Endodermal cell (in vitro differentiated cells): ENCODE measurements at regions not wholly inside any gene's neighbourhood (a gene's known extent, or its start where the extent isn't known, plus 50 kb on each side); places are given as distances from the start of the nearest gene placed in this dataset.

Experiments used
- DNase-seq: peaks from one replicate; pipeline ENCODE4 v3.0.0-alpha.2; 2017
- H3K27ac ChIP-seq: 2 replicates; pipeline ENCODE4 v1.5.1; 2013; ENCODE audit warnings: mild to moderate bottlenecking, low read depth, low read length, moderate library complexity
- H3K27me3 ChIP-seq: 2 replicates; pipeline ENCODE4 v1.6.1; 2013; ENCODE audit warnings: mild to moderate bottlenecking, low read length, moderate library complexity; ENCODE audit not compliant: insufficient read depth, control insufficient read depth, poor library complexity, severe bottlenecking
- H3K36me3 ChIP-seq: 2 replicates; pipeline ENCODE4 v1.7.0; 2013; ENCODE audit warnings: mild to moderate bottlenecking, low read length, moderate library complexity; ENCODE audit not compliant: control insufficient read depth, insufficient read depth
- H3K4me1 ChIP-seq: one replicate; pipeline ENCODE4 v1.7.0; 2013; ENCODE audit warnings: low read length; ENCODE audit not compliant: control insufficient read depth, insufficient read depth
- H3K4me3 ChIP-seq: 2 replicates; pipeline ENCODE4 v1.5.1; 2013; ENCODE audit warnings: mild to moderate bottlenecking, low read length, moderate library complexity
- H3K9ac ChIP-seq: 2 replicates; pipeline ENCODE4 v1.6.1; 2013; ENCODE audit warnings: mild to moderate bottlenecking, low read length, moderate library complexity; ENCODE audit not compliant: poor library complexity, severe bottlenecking; ENCODE audit errors: extremely low read depth
- H3K9me3 ChIP-seq: 2 replicates; pipeline ENCODE4 v1.6.1; 2013; ENCODE audit warnings: mild to moderate bottlenecking, low read length, moderate library complexity; ENCODE audit not compliant: control insufficient read depth
- H3K27ac Mint-ChIP-seq: 2 replicates; pipeline ENCODE4 v1.8.0; 2020; ENCODE audit warnings: mixed read lengths
- H3K27me3 Mint-ChIP-seq: 2 replicates; pipeline ENCODE4 v1.8.0; 2021; ENCODE audit warnings: mild to moderate bottlenecking, mixed read lengths; ENCODE audit not compliant: insufficient read depth
- H3K36me3 Mint-ChIP-seq: 2 replicates; pipeline ENCODE4 v1.8.0; 2020; ENCODE audit warnings: low read depth, mixed read lengths
- H3K4me1 Mint-ChIP-seq: 2 replicates; pipeline ENCODE4 v1.8.0; 2020; ENCODE audit warnings: mixed read lengths
- H3K4me3 Mint-ChIP-seq: 2 replicates; pipeline ENCODE4 v1.8.0; 2020; ENCODE audit warnings: mild to moderate bottlenecking, moderate library complexity, mixed read lengths
- H3K9me3 Mint-ChIP-seq: 2 replicates; pipeline ENCODE4 v1.8.0; 2020; ENCODE audit warnings: mild to moderate bottlenecking, mixed read lengths
- WGBS, 2 experiments: methylation state at CpG; one replicate each; pipeline versions ENCODE4 v1.1.5 to v1.1.7; 2013; ENCODE audit warnings: missing lambda C conversion rate in 2 of 2, mixed read lengths in 1 of 2; ENCODE audit not compliant: insufficient coverage in 1 of 2, insufficient read length in 1 of 2; 5-methylcytosine and 5-hydroxymethylcytosine counted together
- TF ChIP-seq, protein P1 (sequence below): fragments of 200-600 bp; sonication (generic); conservative IDR thresholded peaks from 2 replicates; pipeline ENCODE4 v1.5.0; 2021; ENCODE audit warnings: antibody characterized with exemption, mild to moderate bottlenecking

DNA sequence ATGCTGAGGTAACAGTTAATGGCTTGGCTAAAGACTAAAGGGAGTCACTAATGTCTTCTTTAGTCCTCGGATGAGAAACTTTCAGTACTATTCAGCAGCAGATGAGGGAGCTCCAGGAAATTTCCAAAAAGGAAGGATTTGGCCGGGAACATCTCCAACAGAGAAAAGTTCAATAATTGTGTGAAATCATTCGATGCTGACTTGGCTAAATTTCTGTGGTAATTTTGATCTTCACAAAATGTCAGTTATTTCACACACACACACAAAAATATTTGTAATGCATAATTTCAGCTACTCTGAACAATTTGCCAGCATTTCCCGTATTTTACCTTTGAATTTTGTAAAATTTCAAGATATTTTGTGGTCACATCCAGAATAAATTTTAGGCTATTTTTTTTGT, 462.8 kb upstream of the MDFIC2 start:
- Mint-ChIP-seq H3K4me1 (no peaks in the 10 kb centered on the region), H3K27ac (no peak overlapping the region), H3K36me3 (no peaks in the 10 kb centered on the region), H3K4me3 (no peak overlapping the region), H3K9me3 (no peaks in the 10 kb centered on the region), H3K27me3 (no peaks in the 10 kb centered on the region)
- 93 to 100% methylated on average over 1 to 4 of the region's 4 CpGs for WGBS, 2 experiments
- Histone ChIP-seq H3K9me3 (no peaks in the 10 kb centered on the region), H3K36me3 (no peaks in the 10 kb centered on the region), H3K27ac (no peak overlapping the region), H3K4me3 (no peak overlapping the region), H3K9ac (no peak overlapping the region), H3K4me1 (no peaks in the 10 kb centered on the region), H3K27me3 (no peaks in the 10 kb centered on the region)
- TF ChIP-seq, protein P1, sequence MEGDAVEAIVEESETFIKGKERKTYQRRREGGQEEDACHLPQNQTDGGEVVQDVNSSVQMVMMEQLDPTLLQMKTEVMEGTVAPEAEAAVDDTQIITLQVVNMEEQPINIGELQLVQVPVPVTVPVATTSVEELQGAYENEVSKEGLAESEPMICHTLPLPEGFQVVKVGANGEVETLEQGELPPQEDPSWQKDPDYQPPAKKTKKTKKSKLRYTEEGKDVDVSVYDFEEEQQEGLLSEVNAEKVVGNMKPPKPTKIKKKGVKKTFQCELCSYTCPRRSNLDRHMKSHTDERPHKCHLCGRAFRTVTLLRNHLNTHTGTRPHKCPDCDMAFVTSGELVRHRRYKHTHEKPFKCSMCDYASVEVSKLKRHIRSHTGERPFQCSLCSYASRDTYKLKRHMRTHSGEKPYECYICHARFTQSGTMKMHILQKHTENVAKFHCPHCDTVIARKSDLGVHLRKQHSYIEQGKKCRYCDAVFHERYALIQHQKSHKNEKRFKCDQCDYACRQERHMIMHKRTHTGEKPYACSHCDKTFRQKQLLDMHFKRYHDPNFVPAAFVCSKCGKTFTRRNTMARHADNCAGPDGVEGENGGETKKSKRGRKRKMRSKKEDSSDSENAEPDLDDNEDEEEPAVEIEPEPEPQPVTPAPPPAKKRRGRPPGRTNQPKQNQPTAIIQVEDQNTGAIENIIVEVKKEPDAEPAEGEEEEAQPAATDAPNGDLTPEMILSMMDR, result no peak
- DNase-seq, result no peak

- Mint-ChIP-seq H3K27ac (no peak overlapping the region), H3K36me3 (no peaks in the 10 kb centered on the region), H3K4me1 (peaks cover 3% of the 10 kb centered on the region), H3K27me3 (no peaks in the 10 kb centered on the region), H3K9me3 (no peaks in the 10 kb centered on the region), H3K4me3 (no peak overlapping the region)
- Histone ChIP-seq H3K9ac (no peak overlapping the region), H3K9me3 (no peaks in the 10 kb centered on the region), H3K4me1 (no peaks in the 10 kb centered on the region), H3K27ac (no peak overlapping the region), H3K27me3 (no peaks in the 10 kb centered on the region), H3K36me3 (no peaks in the 10 kb centered on the region), H3K4me3 (no peak overlapping the region)
- 94% methylated on average over 1 of the region's 1 CpG; no CpG with 5 or more reads in 1 of the 2 experiments for WGBS, 2 experiments
- TF ChIP-seq, protein P1, result no peak
- no peak for DNase-seq
Observed at GRCh38 chr3:70774641-70775040, 462.2 kb upstream of the MDFIC2 start.

- WGBS, 2 experiments, result 89 to 92% methylated on average over 2 to 4 of the region's 4 CpGs
- Histone ChIP-seq H3K36me3 (no peaks in the 10 kb centered on the region), H3K9me3 (no peaks in the 10 kb centered on the region), H3K9ac (no peak overlapping the region), H3K4me3 (no peak overlapping the region), H3K27me3 (no peaks in the 10 kb centered on the region), H3K27ac (no peak overlapping the region), H3K4me1 (no peaks in the 10 kb centered on the region)
- Mint-ChIP-seq H3K4me3 (no peak overlapping the region), H3K4me1 (peaks cover 4% of the 10 kb centered on the region), H3K27ac (no peak overlapping the region), H3K9me3 (no peaks in the 10 kb centered on the region), H3K27me3 (no peaks in the 10 kb centered on the region), H3K36me3 (no peaks in the 10 kb centered on the region)
- DNase-seq, result no peak
- TF ChIP-seq, protein P1, result no peak
Observed at GRCh38 chr3:70771426-70772147, 459.1 kb upstream of the MDFIC2 start.
